T-cell (primary cell): ENCODE measurements at regions not wholly inside any gene's neighbourhood (a gene's known extent, or its start where the extent isn't known, plus 50 kb on each side); places are given as distances from the start of the nearest gene placed in this dataset.

Experiments
- ATAC-seq, 4 experiments: fragments of 200-7000 bp in 3 of 4; fragments of 150-1000 bp in 1 of 4; cut with Tn5 transposase; replicated peaks in 1 of 4; 1 replicate in 3 of 4; 2 replicates in 1 of 4; pipeline ENCODE4 v1.10.0; 2021; ENCODE audit warnings: moderate library complexity in 3 of 4, mild to moderate bottlenecking in 2 of 4, moderate number of reproducible peaks in 1 of 4
- CTCF ChIA-PET, 2 donors: fragments of 300-600 bp; sonication (Branson Sonifier 250); formaldehyde crosslinking; loops; one replicate each; lab custom pipeline; 2022; ENCODE audit warnings: antibody characterized with exemption in 2 of 2; lab: Charles Lee
- POLR2A ChIA-PET, 2 donors: fragments of 300-600 bp; sonication (Branson Sonifier 250); formaldehyde crosslinking; loops; one replicate each; lab custom pipeline; 2022; ENCODE audit warnings: antibody characterized with exemption in 2 of 2; lab: Charles Lee
- DNase-seq, 35 experiments: peaks; one replicate each; pipeline versions ENCODE4 v3.0.0 to v3.0.0-alpha.2; 2013 to 2023
- H3K27ac ChIP-seq: one replicate; pipeline ENCODE4 v1.5.1; 2013; ENCODE audit warnings: low read length
- H3K27me3 ChIP-seq, 2 experiments: replicated peaks in 1 of 2; 1 replicate in 1 of 2; 2 replicates in 1 of 2; pipeline versions ENCODE4 v1.6.1 to v1.7.0; 2013; ENCODE audit warnings: low read length in 1 of 2, mixed read lengths in 1 of 2; ENCODE audit not compliant: control insufficient read depth in 2 of 2, insufficient read depth in 2 of 2; ENCODE audit errors: extremely low read depth in 1 of 2
- H3K36me3 ChIP-seq, 2 donors: 1 replicate in 1 of 2; 2 replicates in 1 of 2; pipeline versions ENCODE4 v1.6.1 to v1.7.0; 2013; ENCODE audit warnings: low read length in 1 of 2; ENCODE audit not compliant: control insufficient read depth in 2 of 2, insufficient read depth in 1 of 2; ENCODE audit errors: extremely low read depth in 1 of 2
- H3K4me1 ChIP-seq, 2 experiments: 1 replicate in 1 of 2; 2 replicates in 1 of 2; pipeline versions ENCODE4 v1.6.1 to v1.7.0; 2013; ENCODE audit warnings: low read length in 2 of 2, mixed read lengths in 1 of 2; ENCODE audit not compliant: insufficient read depth in 2 of 2, control insufficient read depth in 1 of 2; ENCODE audit errors: extremely low read depth in 1 of 2
- H3K4me3 ChIP-seq, 2 donors: 1 replicate in 1 of 2; 2 replicates in 1 of 2; pipeline versions ENCODE4 v1.5.1 to v1.7.0; 2013; ENCODE audit warnings: mild to moderate bottlenecking in 2 of 2, low read length in 1 of 2, moderate library complexity in 1 of 2; ENCODE audit not compliant: control insufficient read depth in 1 of 2; ENCODE audit errors: extremely low read depth in 1 of 2
- H3K9me3 ChIP-seq: 2 replicates; pipeline ENCODE4 v1.7.0; 2013
- H3K27ac Mint-ChIP-seq, 2 donors: one replicate each; pipeline ENCODE4 v1.8.0; 2020 to 2021; ENCODE audit warnings: mild to moderate bottlenecking in 2 of 2, mixed read lengths in 2 of 2
- H3K27me3 Mint-ChIP-seq, 2 donors: one replicate each; pipeline ENCODE4 v1.8.0; 2021 to 2022; ENCODE audit warnings: mixed read lengths in 2 of 2
- H3K36me3 Mint-ChIP-seq: one replicate; pipeline ENCODE4 v1.8.0; 2021; ENCODE audit warnings: mixed read lengths
- H3K4me1 Mint-ChIP-seq, 3 donors: one replicate each; pipeline ENCODE4 v1.8.0; 2020 to 2022; ENCODE audit warnings: mixed read lengths in 3 of 3, mild to moderate bottlenecking in 1 of 3
- H3K4me3 Mint-ChIP-seq, 3 donors: one replicate each; pipeline ENCODE4 v1.8.0; 2020 to 2022; ENCODE audit warnings: mild to moderate bottlenecking in 3 of 3, mixed read lengths in 3 of 3, moderate library complexity in 3 of 3
- H3K9me3 Mint-ChIP-seq, 3 donors: one replicate each; pipeline ENCODE4 v1.8.0; 2020 to 2022; ENCODE audit warnings: mixed read lengths in 3 of 3
- WGBS: methylation state at CpG from one replicate; pipeline ENCODE4 v1.1.5; 2013; ENCODE audit warnings: missing lambda C conversion rate; ENCODE audit not compliant: insufficient coverage; 5-methylcytosine and 5-hydroxymethylcytosine counted together

GRCh38 chr3:117822416-117822815 is 1112.8 kb downstream of the TUSC7 start:
- H3K9me3 Mint-ChIP-seq: peaks cover 0 to 11% (median 8%) of the 10 kb centered on the region in 3 donors
- Histone ChIP-seq H3K27me3 (no peaks in the 10 kb centered on the region), H3K27ac (no peak overlapping the region), H3K9me3 (no peaks in the 10 kb centered on the region), H3K36me3 (no peaks in the 10 kb centered on the region), H3K4me3 (no peak overlapping the region), H3K4me1 (no peaks in the 10 kb centered on the region)
- DNase-seq: no peak
- POLR2A ChIA-PET: no interaction called here
- H3K4me3 Mint-ChIP-seq: no peak overlapping the region
- no peaks in the 10 kb centered on the region for H3K36me3 Mint-ChIP-seq
- no peak for ATAC-seq
- CTCF ChIA-PET: no interaction called here
- no CpG with 5 or more reads among the region's 1 CpG for WGBS
- H3K4me1 Mint-ChIP-seq: no peaks in the 10 kb centered on the region
- no peak overlapping the region for H3K27ac Mint-ChIP-seq
- H3K27me3 Mint-ChIP-seq: no peaks in the 10 kb centered on the region

DNA sequence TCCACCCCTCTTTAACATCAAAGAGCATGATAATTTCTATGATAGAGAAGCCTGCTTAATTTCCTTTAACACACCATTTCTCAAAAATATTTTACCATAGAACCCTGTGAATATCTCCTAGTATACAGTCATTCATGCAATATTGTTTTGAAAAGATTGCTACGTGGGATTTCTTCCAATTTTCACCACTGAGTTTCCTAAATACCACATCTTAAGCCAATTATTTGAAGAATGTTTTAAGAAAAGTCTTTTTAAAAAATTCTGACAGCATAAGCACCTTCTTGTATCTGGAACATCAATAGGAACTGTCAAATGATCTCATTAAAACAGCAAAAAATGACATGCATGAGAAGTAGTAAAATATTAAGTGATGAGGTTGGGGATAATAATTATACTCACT is 1126.7 kb downstream of the TUSC7 start:
- no peak overlapping the region for H3K27ac ChIP-seq
- no peak overlapping the region for H3K4me3 ChIP-seq
- ATAC-seq (no peak), DNase-seq (no peak)
- Mint-ChIP-seq H3K27ac (no peak overlapping the region), H3K4me3 (no peak overlapping the region), H3K4me1 (no peaks in the 10 kb centered on the region), H3K9me3 (peaks cover 0 to 3% (median 0%) of the 10 kb centered on the region in 3 donors), H3K36me3 (no peaks in the 10 kb centered on the region), H3K27me3 (no peaks in the 10 kb centered on the region)
- WGBS: no CpG with 5 or more reads among the region's 1 CpG
- no peaks in the 10 kb centered on the region for H3K36me3 ChIP-seq
- H3K4me1 ChIP-seq: no peaks in the 10 kb centered on the region
- H3K27me3 ChIP-seq: no peaks in the 10 kb centered on the region
- POLR2A ChIA-PET: no interaction called here
- CTCF ChIA-PET: no interaction called here
- H3K9me3 ChIP-seq: no peaks in the 10 kb centered on the region

GRCh38 chr3:117837391-117837790 is 1127.8 kb downstream of the TUSC7 start:
- no peaks in the 10 kb centered on the region for H3K4me1 ChIP-seq
- no peaks in the 10 kb centered on the region for H3K36me3 ChIP-seq
- Mint-ChIP-seq H3K27me3 (no peaks in the 10 kb centered on the region), H3K36me3 (no peaks in the 10 kb centered on the region), H3K9me3 (peaks cover 0 to 3% (median 0%) of the 10 kb centered on the region in 3 donors), H3K27ac (no peak overlapping the region), H3K4me1 (no peaks in the 10 kb centered on the region), H3K4me3 (no peak overlapping the region)
- no CpG with 5 or more reads among the region's 1 CpG for WGBS
- POLR2A ChIA-PET: no interaction called here
- no peak overlapping the region for H3K4me3 ChIP-seq
- no peak overlapping the region for H3K27ac ChIP-seq
- no peaks in the 10 kb centered on the region for H3K9me3 ChIP-seq
- ATAC-seq (no peak), DNase-seq (no peak)
- CTCF ChIA-PET: no interaction called here
- no peaks in the 10 kb centered on the region for H3K27me3 ChIP-seq

DNA sequence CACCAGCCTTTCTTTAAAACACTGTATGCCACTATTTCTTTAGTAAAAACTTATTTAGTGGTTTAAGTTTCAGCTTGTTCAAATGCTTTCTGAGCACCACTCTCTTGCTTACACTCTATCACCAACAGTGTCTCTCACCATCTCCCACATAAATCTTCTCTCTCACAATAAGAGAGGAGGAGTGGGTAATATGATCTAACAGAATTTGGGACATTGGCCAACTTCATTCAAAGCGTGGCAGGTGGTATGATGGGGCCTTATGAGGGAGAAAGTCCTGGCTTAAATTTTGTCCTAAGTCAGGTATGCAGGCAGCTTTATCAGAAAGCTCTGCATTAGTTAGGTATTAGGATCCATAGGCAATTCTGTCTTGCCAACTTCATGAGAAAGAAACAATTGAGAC is 1132.5 kb downstream of the TUSC7 start:
- DNase-seq: no peak
- ATAC-seq: no peak
- no peaks in the 10 kb centered on the region for H3K9me3 ChIP-seq
- no CpG with 5 or more reads among the region's 1 CpG for WGBS
- H3K36me3 ChIP-seq: no peaks in the 10 kb centered on the region
- H3K36me3 Mint-ChIP-seq: no peaks in the 10 kb centered on the region
- no peaks in the 10 kb centered on the region for H3K27me3 Mint-ChIP-seq
- no peak overlapping the region for H3K4me3 ChIP-seq
- no peak overlapping the region for H3K27ac Mint-ChIP-seq
- H3K27me3 ChIP-seq: no peaks in the 10 kb centered on the region
- H3K4me3 Mint-ChIP-seq: no peak overlapping the region
- H3K27ac ChIP-seq: no peak overlapping the region
- CTCF ChIA-PET: no interaction called here
- H3K4me1 ChIP-seq: no peaks in the 10 kb centered on the region
- POLR2A ChIA-PET: no interaction called here
- H3K9me3 Mint-ChIP-seq: peaks cover 0 to 3% (median 0%) of the 10 kb centered on the region in 3 donors
- no peaks in the 10 kb centered on the region for H3K4me1 Mint-ChIP-seq

DNA sequence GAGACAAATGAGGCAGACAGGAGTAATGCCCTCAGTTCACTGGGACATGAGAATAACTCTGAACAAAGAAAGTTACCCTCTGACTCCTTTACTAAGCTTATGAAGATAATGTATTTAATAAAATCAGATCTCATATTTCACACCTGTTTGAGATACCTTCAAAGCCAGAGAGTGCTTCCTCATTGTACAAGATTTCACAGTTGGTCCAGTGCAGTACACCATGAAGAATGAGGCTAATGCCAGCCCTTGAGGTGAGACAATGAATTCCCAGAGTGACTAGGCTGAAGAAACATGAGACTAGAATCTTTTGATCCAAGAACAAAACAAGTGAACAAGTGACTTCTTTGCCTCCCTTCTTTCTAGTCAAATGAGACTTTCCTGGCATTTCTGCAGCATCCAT is 1133.8 kb downstream of the TUSC7 start:
- Histone ChIP-seq H3K4me1 (no peaks in the 10 kb centered on the region), H3K27me3 (no peaks in the 10 kb centered on the region), H3K36me3 (no peaks in the 10 kb centered on the region), H3K9me3 (no peaks in the 10 kb centered on the region), H3K27ac (no peak overlapping the region), H3K4me3 (no peak overlapping the region)
- Mint-ChIP-seq H3K4me1 (no peaks in the 10 kb centered on the region), H3K4me3 (no peak overlapping the region), H3K27ac (no peak overlapping the region), H3K36me3 (no peaks in the 10 kb centered on the region), H3K27me3 (no peaks in the 10 kb centered on the region), H3K9me3 (peaks cover 0 to 3% (median 0%) of the 10 kb centered on the region in 3 donors)
- CTCF ChIA-PET: no interaction called here
- DNase-seq (no peak), ATAC-seq (no peak)
- POLR2A ChIA-PET: no interaction called here

DNA sequence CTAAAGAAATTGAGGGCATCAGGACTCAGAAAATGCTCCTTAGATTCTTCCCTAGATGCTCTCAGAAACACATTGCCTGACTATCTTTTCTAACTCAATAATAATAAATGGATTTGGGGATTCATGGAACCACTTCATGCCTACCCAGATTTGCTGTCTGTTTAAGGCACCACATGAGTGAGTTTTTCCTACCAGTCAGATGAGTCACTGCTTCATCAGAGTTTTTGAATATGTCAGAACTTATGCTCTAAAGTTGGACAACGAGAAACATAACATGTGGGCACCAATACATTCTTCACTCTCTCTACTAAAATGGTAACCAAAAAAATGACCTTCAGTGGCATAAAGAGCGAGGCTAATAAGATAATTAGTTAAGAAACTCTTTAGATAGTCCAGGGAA is 1135.1 kb downstream of the TUSC7 start:
- no peaks in the 10 kb centered on the region for H3K4me1 ChIP-seq
- no peaks in the 10 kb centered on the region for H3K36me3 ChIP-seq
- no peak overlapping the region for H3K27ac ChIP-seq
- Mint-ChIP-seq H3K4me1 (no peaks in the 10 kb centered on the region), H3K36me3 (no peaks in the 10 kb centered on the region), H3K4me3 (no peak overlapping the region), H3K27me3 (no peaks in the 10 kb centered on the region), H3K27ac (no peak overlapping the region), H3K9me3 (peaks cover 0 to under 1% (median 0%) of the 10 kb centered on the region in 3 donors)
- H3K9me3 ChIP-seq: no peaks in the 10 kb centered on the region
- ChIA-PET CTCF (no interaction called here), POLR2A (no interaction called here)
- ATAC-seq (no peak), DNase-seq (no peak)
- no peaks in the 10 kb centered on the region for H3K27me3 ChIP-seq
- no CpG with 5 or more reads among the region's 2 CpGs for WGBS
- no peak overlapping the region for H3K4me3 ChIP-seq

DNA sequence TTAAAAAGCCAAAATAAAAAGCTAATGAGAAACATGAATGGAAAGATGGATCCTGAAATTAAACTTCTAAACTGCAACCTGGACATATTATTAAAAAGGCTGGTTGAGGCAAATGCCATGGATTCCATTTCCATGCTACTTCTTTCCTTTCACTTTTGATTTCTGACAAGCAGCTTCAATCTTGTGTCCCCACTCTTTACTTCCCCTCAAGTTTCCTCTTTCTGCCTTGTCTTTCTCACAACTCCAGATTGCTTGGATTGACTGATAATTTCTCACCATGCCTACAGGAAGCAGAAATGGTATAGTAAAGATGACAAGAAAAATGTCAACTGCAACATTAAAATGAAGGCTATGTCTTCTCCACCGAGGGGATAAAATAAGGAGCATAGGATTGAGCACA is 1136.7 kb downstream of the TUSC7 start:
- no peaks in the 10 kb centered on the region for H3K27me3 ChIP-seq
- Mint-ChIP-seq H3K4me1 (no peaks in the 10 kb centered on the region), H3K27me3 (no peaks in the 10 kb centered on the region), H3K36me3 (no peaks in the 10 kb centered on the region), H3K4me3 (no peak overlapping the region), H3K27ac (no peak overlapping the region), H3K9me3 (peaks cover 0 to 10% (median 5%) of the 10 kb centered on the region in 3 donors)
- H3K27ac ChIP-seq: no peak overlapping the region
- no peaks in the 10 kb centered on the region for H3K4me1 ChIP-seq
- POLR2A ChIA-PET: no interaction called here
- CTCF ChIA-PET: no interaction called here
- no peak overlapping the region for H3K4me3 ChIP-seq
- H3K36me3 ChIP-seq: no peaks in the 10 kb centered on the region
- ATAC-seq (no peak), DNase-seq (no peak)
- H3K9me3 ChIP-seq: no peaks in the 10 kb centered on the region
- WGBS: 0% methylated on average over 1 of the region's 1 CpG
